A673 (cell line): ENCODE measurements at regions not wholly inside any gene's neighbourhood (a gene's known extent, or its start where the extent isn't known, plus 50 kb on each side); places are given as distances from the start of the nearest gene placed in this dataset.

ENCODE experiments used
- CTCF ChIP-seq: fragments of 300-800, 200-600 bp; sonication (generic); conservative IDR thresholded peaks from 2 replicates; pipeline ENCODE4 v1.5.1; 2017; ENCODE audit warnings: low read depth, mild to moderate bottlenecking, antibody characterized with exemption, low read length, moderate library complexity, mixed read lengths
- EZH2 ChIP-seq: fragments of 200-600 bp; sonication (generic); IDR thresholded peaks from 2 replicates; pipeline ENCODE4 v1.6.1; 2017; ENCODE audit warnings: borderline replicate concordance, low read depth, mild to moderate bottlenecking, mixed read lengths, antibody characterized with exemption, low read length; ENCODE audit not compliant: poor library complexity, severe bottlenecking

DNA sequence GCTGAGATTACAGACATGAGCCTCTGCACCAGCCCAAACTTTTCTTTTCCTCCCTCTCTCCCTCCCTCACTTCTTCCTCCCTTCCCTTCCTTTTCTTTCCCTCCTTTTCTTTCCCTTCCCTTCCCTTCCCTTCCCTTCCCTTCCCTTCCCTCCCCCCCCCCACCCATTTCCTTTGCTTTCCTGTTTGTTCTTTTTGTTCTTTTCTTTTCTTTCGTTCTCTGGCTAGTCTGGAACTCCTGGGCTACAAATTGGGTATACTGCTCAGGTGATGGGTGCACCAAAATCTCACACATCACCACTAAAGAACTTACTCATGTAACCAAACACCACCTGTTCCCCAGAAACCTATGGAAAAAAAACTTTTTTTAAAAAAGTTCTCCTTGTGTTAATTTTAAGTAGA lies 174.8 kb upstream of the CHODL start:
- TF ChIP-seq EZH2 (no peak), CTCF (no peak)
